SW480 (cell line): ENCODE measurements at regions not wholly inside any gene's neighbourhood (a gene's known extent, or its start where the extent isn't known, plus 50 kb on each side); places are given as distances from the start of the nearest gene placed in this dataset.
A peak's percentile ranks its signal among the peaks of the same experiment; 100 is the strongest.
"Not testable (repeated sequence)": the region's sequence is repeated elsewhere in the genome, so short reads cannot be mapped to it uniquely, and the experiment has no call there.

Experiments used
- DNase-seq: peaks from one replicate; pipeline ENCODE4 v3.0.0-alpha.2; 2016; ENCODE audit warnings: low spot score

- DNase-seq = no peak
Measured at GRCh38 chr6:21772884-21773575, 179.5 kb downstream of the SOX4 start.

- DNase-seq = no peak
Measured at GRCh38 chr6:21773576-21773968, 180.0 kb downstream of the SOX4 start.

- no peak for DNase-seq
Measured at GRCh38 chr6:21777846-21778245, 184.3 kb downstream of the SOX4 start.

- no peak for DNase-seq
Measured at GRCh38 chr6:21780141-21780540, 186.6 kb downstream of the SOX4 start.

- DNase-seq = no peak
Measured at GRCh38 chr6:21780679-21781078, 187.1 kb downstream of the SOX4 start.

GRCh38 chr6:21781128-21781527 lies 187.6 kb downstream of the SOX4 start:
- no peak for DNase-seq

GRCh38 chr6:21785164-21785563 lies 191.6 kb downstream of the SOX4 start:
- no peak for DNase-seq

GRCh38 chr6:21791056-21791455 lies 197.5 kb downstream of the SOX4 start:
- DNase-seq = no peak

GRCh38 chr6:21791581-21791980 lies 198.0 kb downstream of the SOX4 start:
- DNase-seq = no peak

- no peak for DNase-seq
Measured at GRCh38 chr6:21792177-21792576, 198.6 kb downstream of the SOX4 start.

- DNase-seq = not testable (repeated sequence)
Measured at GRCh38 chr6:21796979-21797378, 203.4 kb downstream of the SOX4 start.

- DNase-seq = no peak
Measured at GRCh38 chr6:21798468-21798867, 204.9 kb downstream of the SOX4 start.

- no peak for DNase-seq
Measured at GRCh38 chr6:21800330-21800729, 206.8 kb downstream of the SOX4 start.

GRCh38 chr6:21800948-21801438 lies 207.4 kb downstream of the SOX4 start:
- peak; percentile 60 for DNase-seq

GRCh38 chr6:21801446-21802174 lies 208.1 kb downstream of the SOX4 start:
- DNase-seq = no peak

GRCh38 chr6:21802175-21802822 lies 208.7 kb downstream of the SOX4 start:
- DNase-seq = no peak

GRCh38 chr6:21804941-21805610 lies 211.5 kb downstream of the SOX4 start:
- no peak for DNase-seq

GRCh38 chr6:21807299-21808044 lies 213.9 kb downstream of the SOX4 start:
- no peak for DNase-seq

- no peak for DNase-seq
Measured at GRCh38 chr6:21808045-21808470, 214.5 kb downstream of the SOX4 start.

GRCh38 chr6:21808551-21809242 lies 215.1 kb downstream of the SOX4 start:
- no peak for DNase-seq

GRCh38 chr6:21811484-21811883 lies 217.9 kb downstream of the SOX4 start:
- no peak for DNase-seq
